ENCODE measurements at regions not wholly inside any gene's neighbourhood (a gene's known extent, or its start where the extent isn't known, plus 50 kb on each side); places are given as distances from the start of the nearest gene placed in this dataset.

GRCh38 chr15:61681038-61681418 is 379.2 kb downstream of the VPS13C start:
- Mint-ChIP-seq H3K36me3 (no peaks in the 10 kb centered on the region), H3K27ac (no peak overlapping the region), H3K4me3 (no peak overlapping the region), H3K4me1 (no peaks in the 10 kb centered on the region), H3K27me3 (peaks cover 11% of the 10 kb centered on the region), H3K9me3 (peaks cover 0 to 10% (median 0%) of the 10 kb centered on the region in 7 donors)
- Histone ChIP-seq H3K36me3 (ENCODE audit: control insufficient read depth, insufficient read depth, low read length) (no peaks in the 10 kb centered on the region), H3K4me3 (ENCODE audit: low read depth, low read length) (no peak overlapping the region), H3K27ac (ENCODE audit: insufficient read depth, low read length, poor library complexity, severe bottlenecking) (no peak overlapping the region), H3K4me1 (ENCODE audit: control insufficient read depth, insufficient read depth, low read length, poor library complexity, severe bottlenecking) (no peaks in the 10 kb centered on the region), H3K9me3 (ENCODE audit: control insufficient read depth in 2 of 2, low read length in 2 of 2) (peaks cover 0 to 2% of the 10 kb centered on the region in 2 experiments), H3K27me3 (ENCODE audit: control insufficient read depth, insufficient read depth, low read length) (peaks cover 1% of the 10 kb centered on the region)
- no peak for ATAC-seq (ENCODE audit: low read depth in 2 of 2)
- DNase-seq: no peak

GRCh38 chr15:61680260-61681037 is 379.8 kb downstream of the VPS13C start:
- Histone ChIP-seq H3K27ac (ENCODE audit: insufficient read depth, low read length, poor library complexity, severe bottlenecking) (no peak overlapping the region), H3K4me1 (ENCODE audit: control insufficient read depth, insufficient read depth, low read length, poor library complexity, severe bottlenecking) (no peaks in the 10 kb centered on the region), H3K4me3 (ENCODE audit: low read depth, low read length) (no peak overlapping the region), H3K9me3 (ENCODE audit: control insufficient read depth in 2 of 2, low read length in 2 of 2) (peaks cover 0 to 2% of the 10 kb centered on the region in 2 experiments), H3K36me3 (ENCODE audit: control insufficient read depth, insufficient read depth, low read length) (no peaks in the 10 kb centered on the region), H3K27me3 (ENCODE audit: control insufficient read depth, insufficient read depth, low read length) (peaks cover 1% of the 10 kb centered on the region)
- Mint-ChIP-seq H3K4me3 (no peak overlapping the region), H3K36me3 (no peaks in the 10 kb centered on the region), H3K4me1 (no peaks in the 10 kb centered on the region), H3K27ac (no peak overlapping the region), H3K27me3 (peaks cover 11% of the 10 kb centered on the region), H3K9me3 (peaks cover 0 to 10% (median 0%) of the 10 kb centered on the region in 7 donors)
- no peak for DNase-seq
- no peak for ATAC-seq (ENCODE audit: low read depth in 2 of 2)

GRCh38 chr15:61671736-61672135 is 388.5 kb downstream of the VPS13C start:
- no peak overlapping the region for H3K4me3 Mint-ChIP-seq
- peaks cover 0 to 2% (median 0%) of the 10 kb centered on the region in 7 donors for H3K9me3 Mint-ChIP-seq

GRCh38 chr15:61668444-61668843 is 391.8 kb downstream of the VPS13C start:
- no peaks in the 10 kb centered on the region for H3K4me1 ChIP-seq (ENCODE audit: control insufficient read depth, insufficient read depth, low read length, poor library complexity, severe bottlenecking)
- Mint-ChIP-seq H3K9me3 (peaks cover 0 to 4% (median 0%) of the 10 kb centered on the region in 7 donors), H3K36me3 (no peaks in the 10 kb centered on the region), H3K27ac (no peak overlapping the region), H3K4me1 (no peaks in the 10 kb centered on the region), H3K4me3 (no peak overlapping the region), H3K27me3 (peaks cover 4% of the 10 kb centered on the region)
- no peaks in the 10 kb centered on the region for H3K36me3 ChIP-seq (ENCODE audit: control insufficient read depth, insufficient read depth, low read length)
- no peak for ATAC-seq (ENCODE audit: low read depth in 2 of 2)
- no peak overlapping the region for H3K4me3 ChIP-seq (ENCODE audit: low read depth, low read length)
- no peak overlapping the region for H3K27ac ChIP-seq (ENCODE audit: insufficient read depth, low read length, poor library complexity, severe bottlenecking)
- peaks cover 7% of the 10 kb centered on the region for H3K27me3 ChIP-seq (ENCODE audit: control insufficient read depth, insufficient read depth, low read length)
- DNase-seq: no peak
- no peaks in the 10 kb centered on the region for H3K9me3 ChIP-seq (ENCODE audit: control insufficient read depth in 2 of 2, low read length in 2 of 2)

More at GRCh38 chr15:61671736-61672135, 388.5 kb downstream of the VPS13C start:
- H3K36me3 ChIP-seq (ENCODE audit: control insufficient read depth, insufficient read depth, low read length): no peaks in the 10 kb centered on the region
- ATAC-seq (ENCODE audit: low read depth in 2 of 2) (no peak), DNase-seq (no peak)
- H3K9me3 ChIP-seq (ENCODE audit: control insufficient read depth in 2 of 2, low read length in 2 of 2): no peaks in the 10 kb centered on the region
- H3K4me1 ChIP-seq (ENCODE audit: control insufficient read depth, insufficient read depth, low read length, poor library complexity, severe bottlenecking): no peaks in the 10 kb centered on the region
- H3K27me3 Mint-ChIP-seq: peaks cover 4% of the 10 kb centered on the region
- H3K36me3 Mint-ChIP-seq: no peaks in the 10 kb centered on the region
- no peak overlapping the region for H3K4me3 ChIP-seq (ENCODE audit: low read depth, low read length)
- H3K4me1 Mint-ChIP-seq: no peaks in the 10 kb centered on the region
- no peak overlapping the region for H3K27ac Mint-ChIP-seq
- no peak overlapping the region for H3K27ac ChIP-seq (ENCODE audit: insufficient read depth, low read length, poor library complexity, severe bottlenecking)
- H3K27me3 ChIP-seq (ENCODE audit: control insufficient read depth, insufficient read depth, low read length): peaks cover 2% of the 10 kb centered on the region

- H3K9me3 Mint-ChIP-seq: peaks cover 0 to 2% (median 0%) of the 10 kb centered on the region in 7 donors
- H3K36me3 Mint-ChIP-seq: no peaks in the 10 kb centered on the region
- no peaks in the 10 kb centered on the region for H3K36me3 ChIP-seq (ENCODE audit: control insufficient read depth, insufficient read depth, low read length)
- H3K27me3 Mint-ChIP-seq: peaks cover 4% of the 10 kb centered on the region
- H3K4me3 ChIP-seq (ENCODE audit: low read depth, low read length): no peak overlapping the region
- H3K4me1 ChIP-seq (ENCODE audit: control insufficient read depth, insufficient read depth, low read length, poor library complexity, severe bottlenecking): no peaks in the 10 kb centered on the region
- H3K27ac Mint-ChIP-seq: no peak overlapping the region
- H3K27ac ChIP-seq (ENCODE audit: insufficient read depth, low read length, poor library complexity, severe bottlenecking): no peak overlapping the region
- no peak for DNase-seq
- H3K4me1 Mint-ChIP-seq: no peaks in the 10 kb centered on the region
- peaks cover 9% of the 10 kb centered on the region for H3K27me3 ChIP-seq (ENCODE audit: control insufficient read depth, insufficient read depth, low read length)
- no peak overlapping the region for H3K4me3 Mint-ChIP-seq
- H3K9me3 ChIP-seq (ENCODE audit: control insufficient read depth in 2 of 2, low read length in 2 of 2): no peaks in the 10 kb centered on the region
- ATAC-seq (ENCODE audit: low read depth in 2 of 2): no peak
Measured at GRCh38 chr15:61661791-61662190, 398.5 kb downstream of the VPS13C start.

- no peak overlapping the region for H3K4me3 Mint-ChIP-seq
- DNase-seq (no peak), ATAC-seq (ENCODE audit: low read depth in 2 of 2) (no peak)
- no peaks in the 10 kb centered on the region for H3K4me1 ChIP-seq (ENCODE audit: control insufficient read depth, insufficient read depth, low read length, poor library complexity, severe bottlenecking)
- H3K9me3 Mint-ChIP-seq: peaks cover 0 to 2% (median 0%) of the 10 kb centered on the region in 7 donors
- H3K4me1 Mint-ChIP-seq: no peaks in the 10 kb centered on the region
- no peaks in the 10 kb centered on the region for H3K36me3 ChIP-seq (ENCODE audit: control insufficient read depth, insufficient read depth, low read length)
- no peak overlapping the region for H3K4me3 ChIP-seq (ENCODE audit: low read depth, low read length)
- peaks cover 4% of the 10 kb centered on the region for H3K27me3 Mint-ChIP-seq
- no peak overlapping the region for H3K27ac Mint-ChIP-seq
- peaks cover 9% of the 10 kb centered on the region for H3K27me3 ChIP-seq (ENCODE audit: control insufficient read depth, insufficient read depth, low read length)
- no peaks in the 10 kb centered on the region for H3K9me3 ChIP-seq (ENCODE audit: control insufficient read depth in 2 of 2, low read length in 2 of 2)
- H3K36me3 Mint-ChIP-seq: no peaks in the 10 kb centered on the region
- no peak overlapping the region for H3K27ac ChIP-seq (ENCODE audit: insufficient read depth, low read length, poor library complexity, severe bottlenecking)
Measured at GRCh38 chr15:61660579-61660978, 399.7 kb downstream of the VPS13C start.

- H3K27me3 Mint-ChIP-seq: peaks cover 4% of the 10 kb centered on the region
- H3K9me3 Mint-ChIP-seq: peaks cover 0 to 2% (median 0%) of the 10 kb centered on the region in 7 donors
- H3K27ac ChIP-seq (ENCODE audit: insufficient read depth, low read length, poor library complexity, severe bottlenecking): no peak overlapping the region
- no peaks in the 10 kb centered on the region for H3K36me3 ChIP-seq (ENCODE audit: control insufficient read depth, insufficient read depth, low read length)
- DNase-seq (no peak), ATAC-seq (ENCODE audit: low read depth in 2 of 2) (no peak)
- H3K9me3 ChIP-seq (ENCODE audit: control insufficient read depth in 2 of 2, low read length in 2 of 2): no peaks in the 10 kb centered on the region
- no peak overlapping the region for H3K27ac Mint-ChIP-seq
- H3K4me1 Mint-ChIP-seq: no peaks in the 10 kb centered on the region
- no peak overlapping the region for H3K4me3 Mint-ChIP-seq
- no peaks in the 10 kb centered on the region for H3K4me1 ChIP-seq (ENCODE audit: control insufficient read depth, insufficient read depth, low read length, poor library complexity, severe bottlenecking)
- H3K36me3 Mint-ChIP-seq: no peaks in the 10 kb centered on the region
- H3K4me3 ChIP-seq (ENCODE audit: low read depth, low read length): no peak overlapping the region
- H3K27me3 ChIP-seq (ENCODE audit: control insufficient read depth, insufficient read depth, low read length): peaks cover 4% of the 10 kb centered on the region
Measured at GRCh38 chr15:61659566-61660190, 400.6 kb downstream of the VPS13C start.

GRCh38 chr15:61657461-61657860 is 402.8 kb downstream of the VPS13C start:
- H3K36me3 Mint-ChIP-seq: no peaks in the 10 kb centered on the region
- ATAC-seq (ENCODE audit: low read depth in 2 of 2): no peak
- no peak for DNase-seq

More at GRCh38 chr15:61657461-61657860, 402.8 kb downstream of the VPS13C start:
- no peaks in the 10 kb centered on the region for H3K4me1 ChIP-seq (ENCODE audit: control insufficient read depth, insufficient read depth, low read length, poor library complexity, severe bottlenecking)
- H3K27ac ChIP-seq (ENCODE audit: insufficient read depth, low read length, poor library complexity, severe bottlenecking): no peak overlapping the region
- Mint-ChIP-seq H3K27me3 (peaks cover 5% of the 10 kb centered on the region), H3K4me3 (no peak overlapping the region), H3K9me3 (peaks cover 0 to 2% (median 0%) of the 10 kb centered on the region in 7 donors), H3K27ac (no peak overlapping the region), H3K4me1 (no peaks in the 10 kb centered on the region)
- no peaks in the 10 kb centered on the region for H3K36me3 ChIP-seq (ENCODE audit: control insufficient read depth, insufficient read depth, low read length)
- H3K27me3 ChIP-seq (ENCODE audit: control insufficient read depth, insufficient read depth, low read length): peaks cover 4% of the 10 kb centered on the region
- H3K9me3 ChIP-seq (ENCODE audit: control insufficient read depth in 2 of 2, low read length in 2 of 2): no peaks in the 10 kb centered on the region
- no peak overlapping the region for H3K4me3 ChIP-seq (ENCODE audit: low read depth, low read length)

All from CD4-positive, CD25-positive, alpha-beta regulatory T cell (primary cell).